Eye (tissue), 1 donor: ENCODE measurements at regions not wholly inside any gene's neighbourhood (a gene's known extent, or its start where the extent isn't known, plus 50 kb on each side); places are given as distances from the start of the nearest gene placed in this dataset.
"Not testable (repeated sequence)": the region's sequence is repeated elsewhere in the genome, so short reads cannot be mapped to it uniquely, and the experiment has no call there.

Source experiments
- DNase-seq: peaks from one replicate; pipeline ENCODE4 v3.0.0-alpha.2; 2015

DNA sequence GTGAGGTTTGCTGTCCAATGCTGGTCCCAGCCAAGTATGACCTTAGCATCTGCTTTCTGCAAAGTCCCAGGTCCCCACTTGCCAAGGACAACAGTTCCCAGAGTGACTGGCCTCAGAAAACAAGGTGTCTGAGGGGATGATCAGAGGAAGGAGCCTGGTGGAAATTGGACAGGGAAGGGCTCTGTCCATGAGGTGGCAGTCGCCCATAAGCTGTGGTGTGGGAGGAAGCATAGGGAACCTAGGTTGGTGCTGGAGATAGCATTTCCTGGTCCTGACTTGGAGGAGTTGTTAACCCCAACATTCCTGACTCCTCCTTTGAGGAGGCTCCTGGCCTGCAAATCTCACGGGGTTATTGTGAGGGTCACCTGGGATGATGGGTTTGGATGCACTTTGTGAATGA, 77.8 kb downstream of the LIMS4 start:
- not testable (repeated sequence) for DNase-seq

GRCh38 chr2:110392366-110392765, 80.2 kb downstream of the LIMS4 start:
- DNase-seq: not testable (repeated sequence)

DNA sequence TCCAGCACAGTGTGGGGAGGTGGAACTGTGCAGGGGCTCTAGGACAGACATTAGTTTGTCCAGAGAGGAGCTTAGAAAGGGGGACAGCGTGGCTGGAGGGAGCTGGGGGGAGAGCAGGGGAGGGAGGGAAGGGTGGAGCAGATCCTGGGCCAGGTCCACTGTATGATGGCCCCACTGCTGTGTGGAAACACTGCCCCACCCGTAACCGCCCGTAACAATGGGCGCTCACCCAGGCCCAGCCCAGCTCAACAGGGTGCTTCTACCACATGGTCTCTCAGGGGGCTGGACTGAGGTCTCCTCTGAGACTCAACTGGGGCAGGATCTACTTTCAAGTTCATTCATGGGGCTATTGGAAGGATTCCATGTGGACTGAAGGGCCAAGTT, 81.6 kb downstream of the LIMS4 start:
- DNase-seq: not testable (repeated sequence)

- peak; percentile 0 for DNase-seq
Measured at GRCh38 chr2:110390351-110391034, 82.1 kb downstream of the LIMS4 start.

GRCh38 chr2:110387044-110387443, 85.6 kb downstream of the LIMS4 start:
- not testable (repeated sequence) for DNase-seq

DNA sequence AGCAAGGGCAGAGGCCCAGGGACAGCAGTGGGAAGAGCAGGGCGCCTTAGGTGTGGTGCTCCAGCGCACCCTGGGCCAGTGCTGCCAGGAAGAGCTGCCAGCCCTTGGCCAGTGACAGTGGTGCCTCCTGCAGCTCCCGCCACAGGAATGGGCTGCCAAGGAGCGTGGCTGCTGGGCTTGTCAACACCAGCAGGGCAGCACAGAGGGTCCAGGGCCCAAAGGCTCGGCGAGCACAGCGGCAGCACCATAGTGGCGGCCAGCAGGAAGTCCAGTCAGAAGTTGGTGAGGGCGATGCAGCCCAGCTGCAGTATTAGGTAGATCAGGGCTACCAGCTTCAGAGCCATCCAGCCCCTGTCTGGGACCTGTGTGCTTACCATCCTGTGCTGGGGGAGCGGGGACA, 86.1 kb downstream of the LIMS4 start:
- not testable (repeated sequence) for DNase-seq

- not testable (repeated sequence) for DNase-seq
Measured at GRCh38 chr2:110384736-110385119, 87.9 kb downstream of the LIMS4 start.

DNA sequence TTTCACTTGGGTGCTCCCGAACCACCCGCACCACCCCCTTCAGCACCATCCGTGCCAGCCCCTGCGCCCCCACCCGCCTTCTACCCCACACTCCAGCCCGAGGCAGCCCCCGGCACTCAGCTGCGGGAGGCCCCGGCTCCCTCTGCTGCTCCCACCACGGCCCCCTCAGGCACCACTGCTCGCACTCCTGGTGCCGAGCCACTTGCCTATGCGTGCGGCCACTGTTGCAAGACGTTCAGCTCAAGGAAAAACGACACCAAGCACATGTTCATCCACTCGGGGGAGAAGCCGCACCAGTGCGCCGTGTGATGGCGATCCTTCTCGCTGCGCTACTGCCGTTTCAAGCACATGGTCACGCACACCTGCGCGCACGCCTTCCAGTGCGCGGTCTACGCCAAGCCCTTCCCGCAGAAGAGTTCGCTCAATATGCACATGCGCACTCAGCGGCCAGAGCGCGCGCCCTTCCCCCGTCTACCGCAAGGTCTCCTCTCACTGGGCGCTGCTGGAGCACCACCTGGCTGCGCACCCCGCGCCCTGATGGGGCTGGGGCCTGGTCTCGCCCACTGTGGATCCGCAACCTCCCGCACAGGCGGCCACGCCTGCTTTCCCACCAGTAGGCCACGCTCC, 88.4 kb downstream of the LIMS4 start:
- DNase-seq: not testable (repeated sequence)

DNA sequence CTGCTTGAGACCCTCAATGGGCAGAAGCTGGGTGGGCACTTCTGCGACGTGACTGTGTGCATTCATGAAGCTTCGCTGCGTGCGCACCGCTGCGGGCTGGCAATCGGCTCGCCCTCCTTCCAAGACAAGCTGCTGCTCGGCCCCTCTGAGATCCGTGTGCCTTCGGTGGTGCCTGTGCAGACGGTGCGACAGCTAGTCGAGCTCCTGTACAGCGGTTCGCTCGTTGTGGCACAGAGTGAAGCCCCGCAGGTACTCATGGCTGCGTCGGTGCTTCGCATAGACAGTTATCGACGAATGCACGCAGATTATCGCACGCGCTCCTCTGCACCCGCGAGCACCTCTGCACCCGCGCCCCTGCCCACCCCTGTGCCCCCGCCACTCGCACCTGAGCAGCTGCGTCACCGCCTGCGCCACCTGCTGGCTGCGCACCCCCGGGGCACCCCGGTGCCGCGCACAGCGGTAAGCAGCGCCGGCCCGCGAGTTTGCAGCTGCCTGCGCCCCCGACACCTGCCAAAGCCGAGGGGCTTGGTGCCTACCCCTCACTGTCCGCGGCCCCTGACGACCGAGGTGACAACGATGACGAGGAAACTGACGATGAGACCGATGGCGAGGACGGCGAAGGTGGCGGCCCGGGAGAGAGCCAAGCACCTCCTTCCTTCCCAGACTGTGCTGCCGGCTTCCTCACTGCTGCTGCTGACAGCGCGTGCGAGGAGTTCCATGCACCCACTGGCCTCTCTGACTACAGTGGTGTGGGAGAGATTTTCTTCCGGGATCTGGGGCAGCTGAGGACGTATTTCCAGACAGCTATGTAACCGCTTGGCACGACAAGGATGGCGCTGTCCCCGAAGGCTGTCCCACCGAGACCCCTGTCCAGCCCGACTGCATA, 89.2 kb downstream of the LIMS4 start:
- not testable (repeated sequence) for DNase-seq

GRCh38 chr2:110373519-110373918, 99.1 kb downstream of the LIMS4 start:
- DNase-seq: not testable (repeated sequence)

DNA sequence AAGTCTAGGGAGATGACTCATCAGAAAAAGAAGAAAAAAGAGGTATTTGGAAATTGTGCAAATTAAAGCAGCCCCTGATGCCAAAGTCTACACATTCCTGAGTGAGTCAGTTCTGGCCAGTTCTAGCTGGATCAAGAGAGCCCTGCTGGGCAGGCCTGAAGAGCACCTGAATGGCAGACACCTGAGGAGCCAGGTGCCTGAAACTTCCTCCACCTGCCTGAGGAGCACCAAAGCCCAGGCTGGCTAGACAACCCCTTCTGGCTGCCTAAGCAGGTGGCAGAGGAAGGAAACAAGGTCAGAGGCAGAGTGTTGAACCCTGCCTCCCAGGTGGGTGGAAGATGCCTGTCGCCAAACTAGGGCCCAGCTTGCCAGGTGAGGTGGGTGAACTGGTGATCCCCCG, 101.0 kb downstream of the LIMS4 start:
- DNase-seq: not testable (repeated sequence)

- not testable (repeated sequence) for DNase-seq
Measured at GRCh38 chr2:110357616-110358015, 115.0 kb downstream of the LIMS4 start.

DNA sequence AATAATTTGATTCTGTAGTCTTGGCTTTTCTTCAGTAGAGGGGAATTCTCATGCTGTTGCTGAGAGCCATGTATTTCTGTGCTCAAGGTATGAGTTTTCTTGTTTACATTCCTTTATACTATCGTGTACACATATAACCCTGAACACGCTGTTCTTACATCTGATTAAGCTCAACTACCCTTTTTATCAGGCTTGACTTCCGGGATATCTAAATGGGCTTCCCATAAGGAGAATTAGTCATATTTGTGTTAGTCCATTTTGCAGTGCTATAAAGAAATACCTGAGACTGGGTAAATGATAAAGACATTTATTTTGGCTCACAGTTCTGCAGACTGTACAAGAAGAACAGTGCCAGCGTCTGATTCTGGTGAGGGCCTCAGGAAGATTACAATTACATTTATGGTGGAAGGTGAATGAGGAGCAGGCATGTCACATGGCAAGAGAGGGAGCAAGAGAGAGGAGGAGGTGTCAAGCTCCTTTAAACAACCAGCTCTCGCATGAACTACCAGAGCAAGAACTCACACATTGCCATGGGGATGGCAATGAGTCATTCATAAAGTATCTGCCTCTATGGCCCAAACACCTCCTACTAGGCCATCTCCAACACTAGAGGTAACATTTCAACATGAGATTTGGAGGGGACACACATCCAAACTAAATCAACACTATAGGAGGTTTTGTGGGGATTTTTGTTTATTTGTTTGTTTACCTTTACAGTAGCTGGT, 118.2 kb downstream of the LIMS4 start:
- DNase-seq: not testable (repeated sequence)

DNA sequence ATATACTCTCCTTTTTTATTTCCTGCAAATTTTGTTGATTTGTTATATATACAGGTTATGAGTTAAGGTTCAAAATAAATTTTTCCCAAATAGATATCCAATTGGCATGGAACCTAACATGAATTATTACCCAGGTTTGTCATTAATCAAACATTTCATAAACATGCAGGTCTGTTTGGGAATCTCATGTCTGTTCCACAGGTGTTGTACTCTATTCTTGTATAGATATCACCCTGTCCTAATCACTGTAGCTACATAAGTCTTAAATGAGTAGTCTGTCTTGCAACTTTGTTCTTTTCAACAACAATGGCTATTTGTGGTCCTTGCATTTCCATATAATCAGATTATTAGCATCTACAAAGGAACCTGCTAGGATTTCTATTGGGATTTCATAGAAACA, 121.9 kb downstream of the LIMS4 start:
- not testable (repeated sequence) for DNase-seq

DNA sequence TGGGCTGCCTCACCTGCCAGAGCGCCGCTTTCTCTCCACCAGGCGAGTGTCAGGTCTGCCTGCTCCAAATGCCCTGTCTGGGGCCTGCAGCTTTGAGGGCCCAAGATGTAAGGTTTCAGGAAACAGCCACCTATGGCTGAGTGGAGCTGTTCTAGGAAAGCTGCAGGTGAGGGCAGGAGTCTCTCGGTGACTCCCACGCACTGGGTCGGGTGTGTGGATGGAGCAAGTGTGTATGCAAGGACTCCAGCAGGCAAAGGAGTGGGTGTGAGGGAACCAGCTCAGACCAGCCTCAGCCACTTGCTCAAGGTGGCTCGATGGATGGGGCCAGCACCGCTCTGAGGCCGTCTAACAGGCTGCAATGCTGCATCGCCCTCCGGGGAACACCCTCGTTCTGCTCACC, 123.7 kb downstream of the LIMS4 start:
- DNase-seq: not testable (repeated sequence)

GRCh38 chr2:110344405-110345035, 128.1 kb downstream of the LIMS4 start:
- not testable (repeated sequence) for DNase-seq

GRCh38 chr2:110342077-110342476, 129.7 kb upstream of the MTLN start:
- DNase-seq: not testable (repeated sequence)

- DNase-seq: not testable (repeated sequence)
Measured at GRCh38 chr2:110339126-110339525, 126.8 kb upstream of the MTLN start.

- DNase-seq: not testable (repeated sequence)
Measured at GRCh38 chr2:110338277-110339003, 126.1 kb upstream of the MTLN start.

GRCh38 chr2:110336071-110336470, 123.7 kb upstream of the MTLN start:
- DNase-seq: not testable (repeated sequence)

- DNase-seq: not testable (repeated sequence)
Measured at GRCh38 chr2:110335415-110336049, 123.2 kb upstream of the MTLN start.
